ENCODE measurements at regions not wholly inside any gene's neighbourhood (a gene's known extent, or its start where the extent isn't known, plus 50 kb on each side); places are given as distances from the start of the nearest gene placed in this dataset.

DNA sequence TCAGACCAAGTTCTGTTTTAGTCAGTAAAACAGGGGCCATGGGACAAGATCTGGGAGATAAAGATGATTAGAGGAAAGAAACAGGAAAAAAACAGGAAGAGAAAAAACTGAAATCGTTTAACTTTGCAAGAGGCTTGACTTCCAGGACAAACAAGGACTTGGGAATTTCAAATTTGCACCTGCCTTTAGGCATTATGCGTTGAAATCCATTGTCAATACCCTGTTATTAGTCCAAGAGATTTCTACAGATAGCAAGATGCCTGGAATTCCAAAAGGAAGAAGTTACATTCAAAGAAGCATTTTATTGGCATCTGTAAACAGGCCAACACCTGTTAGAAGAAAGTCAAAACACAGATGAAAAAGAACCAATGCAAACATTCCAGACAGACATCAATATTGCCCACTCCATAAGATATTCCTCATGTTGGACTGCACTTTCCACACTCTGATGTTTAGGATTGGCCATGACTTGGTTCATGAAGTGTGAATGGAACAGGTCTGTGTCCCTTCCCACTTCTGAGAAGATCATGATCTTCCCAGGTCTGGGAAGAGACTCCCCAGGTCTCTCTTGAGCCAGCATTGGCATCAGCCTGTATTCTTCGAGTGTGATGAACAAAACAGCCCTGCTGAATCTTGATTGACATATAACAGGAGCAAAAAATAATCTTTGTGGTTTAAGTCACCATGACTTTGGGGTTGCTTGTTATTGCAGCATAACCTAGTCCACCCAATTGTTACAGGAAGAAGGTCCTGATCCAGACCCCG is 181.4 kb upstream of the FN1 start:
- BruUV-seq (replicated peaks) = no TSS peak
- no peaks in the 10 kb centered on the region for H3K9me3 ChIP-seq (ENCODE audit: low read length)
- no peaks in the 10 kb centered on the region for H3F3A ChIP-seq (ENCODE audit: low read length, unreplicated experiment)
- H4K20me1 ChIP-seq (ENCODE audit: low read length) = no peaks in the 10 kb centered on the region
- H3K4me1 ChIP-seq (ENCODE audit: insufficient read depth, low read length) = peaks cover 18% of the 10 kb centered on the region
- ChIA-PET CTCF (no interaction called here), POLR2A (ENCODE audit: unreplicated experiment) (no interaction called here)
- H3K4me3 ChIP-seq (ENCODE audit: low read length) = no peak overlapping the region
- no peaks in the 10 kb centered on the region for H3K9me2 ChIP-seq (replicated peaks; ENCODE audit: low read length)
- intact Hi-C loops (cut with micrococcal nuclease) = no loop called here
- TF ChIP-seq, protein P1, sequence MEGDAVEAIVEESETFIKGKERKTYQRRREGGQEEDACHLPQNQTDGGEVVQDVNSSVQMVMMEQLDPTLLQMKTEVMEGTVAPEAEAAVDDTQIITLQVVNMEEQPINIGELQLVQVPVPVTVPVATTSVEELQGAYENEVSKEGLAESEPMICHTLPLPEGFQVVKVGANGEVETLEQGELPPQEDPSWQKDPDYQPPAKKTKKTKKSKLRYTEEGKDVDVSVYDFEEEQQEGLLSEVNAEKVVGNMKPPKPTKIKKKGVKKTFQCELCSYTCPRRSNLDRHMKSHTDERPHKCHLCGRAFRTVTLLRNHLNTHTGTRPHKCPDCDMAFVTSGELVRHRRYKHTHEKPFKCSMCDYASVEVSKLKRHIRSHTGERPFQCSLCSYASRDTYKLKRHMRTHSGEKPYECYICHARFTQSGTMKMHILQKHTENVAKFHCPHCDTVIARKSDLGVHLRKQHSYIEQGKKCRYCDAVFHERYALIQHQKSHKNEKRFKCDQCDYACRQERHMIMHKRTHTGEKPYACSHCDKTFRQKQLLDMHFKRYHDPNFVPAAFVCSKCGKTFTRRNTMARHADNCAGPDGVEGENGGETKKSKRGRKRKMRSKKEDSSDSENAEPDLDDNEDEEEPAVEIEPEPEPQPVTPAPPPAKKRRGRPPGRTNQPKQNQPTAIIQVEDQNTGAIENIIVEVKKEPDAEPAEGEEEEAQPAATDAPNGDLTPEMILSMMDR (conservative IDR thresholded peaks at IDR 0.05; ENCODE audit: low read depth, low read length) = no peak
- TF ChIP-seq EZH2 (IDR thresholded peaks at IDR 0.05; ENCODE audit: low read length, unreplicated experiment) (no peak), EZH2phosphoT487 (IDR thresholded peaks at IDR 0.05; ENCODE audit: borderline replicate concordance, low read length) (no peak)
- H3K79me2 ChIP-seq (ENCODE audit: low read length) = no peaks in the 10 kb centered on the region
- DNase-seq (no peak), ATAC-seq (no peak)
- H3K27me3 ChIP-seq (ENCODE audit: low read length) = no peaks in the 10 kb centered on the region
- H2AFZ ChIP-seq (ENCODE audit: low read length) = no peak overlapping the region
- no peak overlapping the region for H3K4me2 ChIP-seq (ENCODE audit: low read length)
- H3K9ac ChIP-seq (ENCODE audit: low read length) = no peak overlapping the region
- H3K36me3 ChIP-seq (ENCODE audit: low read depth, low read length) = no peaks in the 10 kb centered on the region
- H3K27ac ChIP-seq (ENCODE audit: low read length) = no peak overlapping the region

DNA sequence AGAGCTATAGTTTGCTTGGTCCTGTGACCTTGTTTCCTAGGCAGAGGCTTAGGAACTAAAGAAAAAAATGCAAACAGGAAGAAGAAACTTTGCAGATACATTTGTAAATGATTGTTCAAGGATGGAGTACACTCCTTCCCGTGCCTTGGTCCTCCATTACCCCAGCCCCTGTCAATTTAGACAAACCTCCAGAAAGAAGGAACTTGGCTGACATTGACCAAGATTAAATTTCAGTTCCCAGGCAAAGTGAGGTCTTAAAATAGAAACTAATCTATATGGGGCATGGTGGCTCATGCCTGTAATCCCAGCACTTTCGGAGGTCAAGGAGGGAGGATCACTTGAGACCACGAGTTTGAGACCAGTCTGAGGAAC is 179.9 kb upstream of the FN1 start:
- ChIA-PET CTCF (no interaction called here), POLR2A (ENCODE audit: unreplicated experiment) (no interaction called here)
- no peaks in the 10 kb centered on the region for H3K36me3 ChIP-seq (ENCODE audit: low read depth, low read length)
- DNase-seq (no peak), ATAC-seq (no peak)
- H3K27ac ChIP-seq (ENCODE audit: low read length) = no peak overlapping the region
- H3K27me3 ChIP-seq (ENCODE audit: low read length) = no peaks in the 10 kb centered on the region
- no peaks in the 10 kb centered on the region for H3K9me2 ChIP-seq (replicated peaks; ENCODE audit: low read length)
- intact Hi-C loops (cut with micrococcal nuclease) = no loop called here
- H3F3A ChIP-seq (ENCODE audit: low read length, unreplicated experiment) = no peaks in the 10 kb centered on the region
- H2AFZ ChIP-seq (ENCODE audit: low read length) = no peak overlapping the region
- no peaks in the 10 kb centered on the region for H3K9me3 ChIP-seq (ENCODE audit: low read length)
- TF ChIP-seq EZH2phosphoT487 (IDR thresholded peaks at IDR 0.05; ENCODE audit: borderline replicate concordance, low read length) (no peak), EZH2 (IDR thresholded peaks at IDR 0.05; ENCODE audit: low read length, unreplicated experiment) (no peak)
- TF ChIP-seq, protein P1 (conservative IDR thresholded peaks at IDR 0.05; ENCODE audit: low read depth, low read length) = no peak
- H4K20me1 ChIP-seq (ENCODE audit: low read length) = no peaks in the 10 kb centered on the region
- H3K4me2 ChIP-seq (ENCODE audit: low read length) = no peak overlapping the region
- H3K79me2 ChIP-seq (ENCODE audit: low read length) = no peaks in the 10 kb centered on the region
- no peak overlapping the region for H3K9ac ChIP-seq (ENCODE audit: low read length)
- H3K4me3 ChIP-seq (ENCODE audit: low read length) = no peak overlapping the region
- BruUV-seq (replicated peaks) = no TSS peak
- peaks cover 18% of the 10 kb centered on the region for H3K4me1 ChIP-seq (ENCODE audit: insufficient read depth, low read length)

DNA sequence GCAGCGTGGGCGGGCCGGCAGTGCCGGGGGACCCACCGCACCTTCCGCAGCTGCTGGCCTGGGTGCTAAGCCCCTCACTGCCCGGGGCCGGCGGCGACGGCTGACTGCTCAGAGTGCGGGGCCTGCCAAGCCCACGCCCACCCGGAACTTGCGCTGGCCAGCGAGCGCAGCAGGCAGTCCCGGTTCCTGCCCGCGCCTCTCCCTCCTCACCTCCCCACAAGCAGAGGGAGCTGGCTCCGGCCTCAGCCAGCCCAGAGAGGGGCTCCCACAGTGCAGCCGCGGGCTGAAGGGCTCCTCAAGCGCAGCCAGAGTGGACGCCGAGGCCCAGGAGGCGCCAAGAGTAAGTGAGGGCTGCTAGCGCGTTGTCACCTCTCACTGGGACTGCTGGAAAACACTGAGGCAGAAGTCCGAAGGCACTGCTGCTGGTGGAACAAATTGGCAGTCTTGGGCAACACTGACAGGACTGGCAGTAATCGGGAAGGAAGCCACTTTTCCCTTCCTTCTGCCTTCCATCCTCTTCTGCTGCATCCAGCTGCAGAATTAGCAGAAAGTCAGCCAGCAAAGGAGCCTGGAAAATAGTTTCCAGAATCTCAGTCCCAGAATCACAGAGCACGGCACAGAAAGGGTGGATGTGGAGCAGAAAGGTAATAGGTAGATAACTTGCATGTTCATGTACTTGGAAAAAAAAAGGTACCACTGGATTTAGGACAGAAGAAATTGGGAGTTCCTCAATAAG is 179.4 kb upstream of the FN1 start:
- H4K20me1 ChIP-seq (ENCODE audit: low read length) = no peaks in the 10 kb centered on the region
- no TSS peak for BruUV-seq (replicated peaks)

More for the DNA sequence above, 179.4 kb upstream of the FN1 start:
- Histone ChIP-seq H3F3A (ENCODE audit: low read length, unreplicated experiment) (no peaks in the 10 kb centered on the region), H3K9me3 (ENCODE audit: low read length) (no peaks in the 10 kb centered on the region), H3K27ac (ENCODE audit: low read length) (no peak overlapping the region), H2AFZ (ENCODE audit: low read length) (no peak overlapping the region), H3K4me1 (ENCODE audit: insufficient read depth, low read length) (peaks cover 18% of the 10 kb centered on the region), H3K27me3 (ENCODE audit: low read length) (no peaks in the 10 kb centered on the region), H3K4me3 (ENCODE audit: low read length) (no peak overlapping the region), H3K79me2 (ENCODE audit: low read length) (no peaks in the 10 kb centered on the region), H3K4me2 (ENCODE audit: low read length) (no peak overlapping the region), H3K9ac (ENCODE audit: low read length) (no peak overlapping the region), H3K9me2 (replicated peaks; ENCODE audit: low read length) (no peaks in the 10 kb centered on the region), H3K36me3 (ENCODE audit: low read depth, low read length) (no peaks in the 10 kb centered on the region)
- ChIA-PET CTCF (no interaction called here), POLR2A (ENCODE audit: unreplicated experiment) (no interaction called here)
- ATAC-seq (no peak), DNase-seq (no peak)
- intact Hi-C loops (cut with micrococcal nuclease) = no loop called here
- TF ChIP-seq EZH2 (IDR thresholded peaks at IDR 0.05; ENCODE audit: low read length, unreplicated experiment) = no peak
- TF ChIP-seq, protein P1 (conservative IDR thresholded peaks at IDR 0.05; ENCODE audit: low read depth, low read length) = no peak
- TF ChIP-seq EZH2phosphoT487 (IDR thresholded peaks at IDR 0.05; ENCODE audit: borderline replicate concordance, low read length) = no peak
